HEK293 (cell line): ENCODE measurements at regions not wholly inside any gene's neighbourhood (a gene's known extent, or its start where the extent isn't known, plus 50 kb on each side); places are given as distances from the start of the nearest gene placed in this dataset.

Source experiments
- CTCF ChIA-PET: fragments of 350-600 bp; formaldehyde crosslinking; extraction: SDS; loops from one replicate; lab custom pipeline; 2021; ENCODE audit warnings: antibody characterized with exemption; lab: Yijun Ruan, JAX
- POLR2A ChIA-PET: fragments of 300-600 bp; formaldehyde crosslinking; extraction: SDS; loops from one replicate; lab custom pipeline; 2020; ENCODE audit warnings: antibody characterized with exemption, inconsistent platforms; lab: Yijun Ruan, JAX
- H3K27ac ChIP-seq: fragments of 200-500 bp; sonication (Bioruptor generic); 2 replicates; pipeline ENCODE4 v1.5.1; 2014; ENCODE audit warnings: low read depth, low read length, control low read depth, inconsistent platforms; ENCODE audit errors: extremely low read depth
- H3K36me3 ChIP-seq, 2 experiments: fragments of 200-500 bp in 1 of 2; sonication (Bioruptor generic) in 1 of 2; 1 replicate in 1 of 2; 2 replicates in 1 of 2; pipeline ENCODE4 v1.5.1; 2014 to 2017; ENCODE audit warnings: inconsistent platforms in 2 of 2, low read length in 2 of 2; ENCODE audit not compliant: control insufficient read depth in 2 of 2, insufficient read depth in 1 of 2
- H3K4me1 ChIP-seq: fragments of 200-500 bp; sonication (Bioruptor generic); 2 replicates; pipeline ENCODE4 v1.5.1; 2014; ENCODE audit warnings: mild to moderate bottlenecking, low read length, inconsistent platforms; ENCODE audit not compliant: control insufficient read depth, insufficient read depth
- H3K4me3 ChIP-seq: 2 replicates; pipeline ENCODE4 v1.5.1; 2011; ENCODE audit warnings: low read depth, mild to moderate bottlenecking, control low read depth, low read length, moderate library complexity
- H3K9me3 ChIP-seq: fragments of 200-500 bp; sonication (Bioruptor generic); 2 replicates; pipeline ENCODE4 v1.5.1; 2014; ENCODE audit warnings: low read depth, low read length, inconsistent platforms; ENCODE audit not compliant: control insufficient read depth, insufficient read depth
- BCL11A ChIP-seq: fragments of 450-650 bp; formaldehyde crosslinking; IDR thresholded peaks from 2 replicates; pipeline ENCODE4 v1.5.1; 2016; ENCODE audit warnings: low read depth, missing biosample characterization, missing genetic modification characterization
- HIC1 ChIP-seq: fragments of 450-650 bp; formaldehyde crosslinking; IDR thresholded peaks from 2 replicates; pipeline ENCODE4 v1.5.1; 2016; ENCODE audit warnings: missing biosample characterization, missing genetic modification characterization
- REST ChIP-seq: fragments of 450-650 bp; formaldehyde crosslinking; IDR thresholded peaks from 2 replicates; pipeline ENCODE4 v1.5.1; 2016; ENCODE audit warnings: missing biosample characterization, missing genetic modification characterization
- SP3 ChIP-seq: fragments of 450-650 bp; formaldehyde crosslinking; IDR thresholded peaks from 2 replicates; pipeline ENCODE4 v1.5.1; 2016; ENCODE audit warnings: missing biosample characterization, missing genetic modification characterization
- ZBTB21 ChIP-seq: fragments of 450-650 bp; formaldehyde crosslinking; IDR thresholded peaks from 2 replicates; pipeline ENCODE4 v1.5.1; 2017; ENCODE audit warnings: missing biosample characterization, missing genetic modification characterization
- ZBTB48 ChIP-seq: fragments of 450-650 bp; formaldehyde crosslinking; IDR thresholded peaks from 2 replicates; pipeline ENCODE4 v1.5.1; 2016; ENCODE audit warnings: missing biosample characterization, missing genetic modification characterization
- ZNF140 ChIP-seq: fragments of 450-650 bp; formaldehyde crosslinking; IDR thresholded peaks from 2 replicates; pipeline ENCODE4 v1.5.1; 2016; ENCODE audit warnings: missing biosample characterization, missing genetic modification characterization
- ZNF202 ChIP-seq: fragments of 450-650 bp; formaldehyde crosslinking; IDR thresholded peaks from 2 replicates; pipeline ENCODE4 v1.5.1; 2016; ENCODE audit warnings: missing biosample characterization, missing genetic modification characterization, borderline replicate concordance
- ZNF354C ChIP-seq: fragments of 450-650 bp; formaldehyde crosslinking; IDR thresholded peaks from 2 replicates; pipeline ENCODE4 v1.5.1; 2016; ENCODE audit warnings: missing biosample characterization, missing genetic modification characterization, low read depth, borderline replicate concordance
- ZNF398 ChIP-seq: fragments of 450-650 bp; formaldehyde crosslinking; IDR thresholded peaks from 2 replicates; pipeline ENCODE4 v1.5.1; 2017; ENCODE audit warnings: missing biosample characterization, missing genetic modification characterization
- ZNF404 ChIP-seq: fragments of 450-650 bp; formaldehyde crosslinking; IDR thresholded peaks from 2 replicates; pipeline ENCODE4 v1.5.1; 2017; ENCODE audit warnings: missing biosample characterization, missing genetic modification characterization
- ZNF555 ChIP-seq: fragments of 450-650 bp; formaldehyde crosslinking; conservative IDR thresholded peaks from 2 replicates; pipeline ENCODE4 v1.5.1; 2017; ENCODE audit warnings: missing biosample characterization, mild to moderate bottlenecking, missing genetic modification characterization, inconsistent platforms
- ZNF660 ChIP-seq: fragments of 450-650 bp; IDR thresholded peaks from 2 replicates; pipeline ENCODE4 v1.5.1; 2018; ENCODE audit warnings: missing biosample characterization, mild to moderate bottlenecking, missing genetic modification characterization
- ZNF670 ChIP-seq: fragments of 450-650 bp; formaldehyde crosslinking; IDR thresholded peaks from 2 replicates; pipeline ENCODE4 v1.5.1; 2016; ENCODE audit warnings: missing biosample characterization, missing genetic modification characterization, low read depth
- ZNF707 ChIP-seq: fragments of 450-650 bp; formaldehyde crosslinking; IDR thresholded peaks from 2 replicates; pipeline ENCODE4 v1.5.1; 2016; ENCODE audit warnings: missing biosample characterization, missing genetic modification characterization
- ZNF777 ChIP-seq: fragments of 450-650 bp; formaldehyde crosslinking; IDR thresholded peaks from 2 replicates; pipeline ENCODE4 v1.5.1; 2017; ENCODE audit warnings: missing biosample characterization, missing genetic modification characterization, borderline replicate concordance
- ZNF830 ChIP-seq: fragments of 450-650 bp; IDR thresholded peaks from 2 replicates; pipeline ENCODE4 v1.5.0; 2018; ENCODE audit warnings: missing biosample characterization, missing genetic modification characterization, low read depth, mild to moderate bottlenecking, moderate library complexity
- ZNF843 ChIP-seq: fragments of 450-650 bp; formaldehyde crosslinking; IDR thresholded peaks from 2 replicates; pipeline ENCODE4 v1.5.1; 2016; ENCODE audit warnings: missing biosample characterization, missing genetic modification characterization

GRCh38 chr13:93108111-93108601 is 118.5 kb upstream of the GPC6 start:
- ChIA-PET CTCF (no interaction called here), POLR2A (no interaction called here)

GRCh38 chr13:93116809-93117208 is 109.8 kb upstream of the GPC6 start:
- TF ChIP-seq ZNF202 (no peak), ZNF555 (tag by site-specific recombination) (no peak), REST (tag by site-specific recombination) (no peak), SP3 (no peak), ZNF354C (tag by site-specific recombination) (no peak), ZNF843 (tag by site-specific recombination) (no peak)
- H3K9me3 ChIP-seq = no peaks in the 10 kb centered on the region
- ChIA-PET POLR2A (no interaction called here), CTCF (interaction anchor here (0.7 kb wide), 1 partner anchor 220 kb away, joined by 3 read pairs; no protein-coding TSS in a partner anchor)
- H3K4me1 ChIP-seq = no peaks in the 10 kb centered on the region
- H3K36me3 ChIP-seq = no peaks in the 10 kb centered on the region
- no peak overlapping the region for H3K4me3 ChIP-seq
- H3K27ac ChIP-seq = no peak overlapping the region

More at GRCh38 chr13:93108111-93108601, 118.5 kb upstream of the GPC6 start:
- Histone ChIP-seq H3K4me3 (no peak overlapping the region), H3K4me1 (no peaks in the 10 kb centered on the region), H3K9me3 (no peaks in the 10 kb centered on the region), H3K36me3 (no peaks in the 10 kb centered on the region), H3K27ac (no peak overlapping the region)
- TF ChIP-seq ZNF404 (tag by site-specific recombination) (no peak), ZNF660 (tag by site-specific recombination) (no peak), ZBTB48 (tag by site-specific recombination) (no peak), ZNF398 (tag by site-specific recombination) (no peak), ZNF830 (tag by site-specific recombination) (no peak), ZNF777 (no peak), HIC1 (tag by site-specific recombination) (no peak), ZNF140 (no peak)

GRCh38 chr13:93118081-93118615 is 108.5 kb upstream of the GPC6 start:
- H3K36me3 ChIP-seq = no peaks in the 10 kb centered on the region
- no peaks in the 10 kb centered on the region for H3K4me1 ChIP-seq
- no peak overlapping the region for H3K4me3 ChIP-seq
- TF ChIP-seq BCL11A (tag by site-specific recombination) = no peak
- TF ChIP-seq ZNF707 (tag by site-specific recombination) = no peak
- TF ChIP-seq ZNF670 (tag by site-specific recombination) = no peak
- no peak for TF ChIP-seq ZBTB21 (tag by site-specific recombination)
- no peaks in the 10 kb centered on the region for H3K9me3 ChIP-seq
- CTCF ChIA-PET = interaction anchor here (0.7 kb wide), 1 partner anchor 12 kb away, joined by 3 read pairs; no protein-coding TSS in a partner anchor
- H3K27ac ChIP-seq = no peak overlapping the region
- POLR2A ChIA-PET = no interaction called here
